DOHH2 (cell line): ENCODE measurements at regions not wholly inside any gene's neighbourhood (a gene's known extent, or its start where the extent isn't known, plus 50 kb on each side); places are given as distances from the start of the nearest gene placed in this dataset.

Experiments
- H3F3A ChIP-seq: fragments of 200-600 bp; sonication (generic), shearing (Covaris generic); 2 replicates; pipeline ENCODE4 v1.6.0; 2016; ENCODE audit warnings: antibody characterized with exemption, mild to moderate bottlenecking; ENCODE audit not compliant: control insufficient read depth, insufficient read depth
- H3K27ac ChIP-seq: fragments of 200-600 bp; sonication (generic); 2 replicates; pipeline ENCODE4 v1.5.1; 2014; ENCODE audit warnings: low read depth, mild to moderate bottlenecking, low read length, moderate library complexity
- H3K27me3 ChIP-seq: fragments of 200-600 bp; sonication (generic); 2 replicates; pipeline ENCODE4 v1.6.1; 2014; ENCODE audit warnings: mild to moderate bottlenecking, low read length, mixed read lengths; ENCODE audit not compliant: control insufficient read depth
- H3K36me3 ChIP-seq: fragments of 200-600 bp; sonication (generic); 2 replicates; pipeline ENCODE4 v1.6.1; 2014; ENCODE audit warnings: mild to moderate bottlenecking, low read length, moderate library complexity, mixed read lengths; ENCODE audit not compliant: control insufficient read depth
- H3K4me1 ChIP-seq: fragments of 200-600 bp; sonication (generic); 2 replicates; pipeline ENCODE4 v1.6.1; 2014; ENCODE audit warnings: mild to moderate bottlenecking, low read length, mixed read lengths; ENCODE audit not compliant: control insufficient read depth
- H3K4me2 ChIP-seq: fragments of 200-600 bp; sonication (generic); 2 replicates; pipeline ENCODE4 v1.6.0; 2014; ENCODE audit warnings: mild to moderate bottlenecking, low read length, moderate library complexity
- H3K4me3 ChIP-seq: fragments of 200-600 bp; sonication (generic); 2 replicates; pipeline ENCODE4 v1.5.1; 2014; ENCODE audit warnings: mild to moderate bottlenecking, low read length, mixed read lengths
- H3K79me2 ChIP-seq: fragments of 200-600 bp; sonication (generic); 2 replicates; pipeline ENCODE4 v1.6.1; 2014; ENCODE audit warnings: mild to moderate bottlenecking, low read length, mixed read lengths; ENCODE audit not compliant: control insufficient read depth
- H3K9me2 ChIP-seq: fragments of 200-600 bp; sonication (generic); replicated peaks from 2 replicates; pipeline ENCODE4 v1.6.1; 2014; ENCODE audit warnings: mild to moderate bottlenecking, low read length, mixed read lengths; ENCODE audit not compliant: control insufficient read depth
- H3K9me3 ChIP-seq: fragments of 200-600 bp; sonication (generic); 2 replicates; pipeline ENCODE4 v1.6.1; 2014; ENCODE audit warnings: antibody characterized with exemption, low read length, mixed read lengths; ENCODE audit not compliant: control insufficient read depth, insufficient read depth
- H4K20me1 ChIP-seq: fragments of 200-600 bp; sonication (generic); 2 replicates; pipeline ENCODE4 v1.6.0; 2014; ENCODE audit warnings: low read depth, mild to moderate bottlenecking, antibody characterized with exemption, low read length, moderate library complexity; ENCODE audit not compliant: control insufficient read depth, insufficient read depth
- EZH2phosphoT487 ChIP-seq: fragments of 200-600 bp; sonication (generic); IDR thresholded peaks from 2 replicates; pipeline ENCODE4 v1.6.1; 2017; ENCODE audit warnings: borderline replicate concordance, mild to moderate bottlenecking, antibody characterized with exemption, low read length, moderate library complexity, mixed read lengths
- TF ChIP-seq, protein P1 (sequence below): fragments of 200-600 bp; sonication (generic); IDR thresholded peaks from one replicate; pipeline ENCODE4 v1.5.1; 2014; ENCODE audit warnings: antibody characterized with exemption, mild to moderate bottlenecking, low read depth, low read length; ENCODE audit not compliant: poor library complexity, severe bottlenecking

DNA sequence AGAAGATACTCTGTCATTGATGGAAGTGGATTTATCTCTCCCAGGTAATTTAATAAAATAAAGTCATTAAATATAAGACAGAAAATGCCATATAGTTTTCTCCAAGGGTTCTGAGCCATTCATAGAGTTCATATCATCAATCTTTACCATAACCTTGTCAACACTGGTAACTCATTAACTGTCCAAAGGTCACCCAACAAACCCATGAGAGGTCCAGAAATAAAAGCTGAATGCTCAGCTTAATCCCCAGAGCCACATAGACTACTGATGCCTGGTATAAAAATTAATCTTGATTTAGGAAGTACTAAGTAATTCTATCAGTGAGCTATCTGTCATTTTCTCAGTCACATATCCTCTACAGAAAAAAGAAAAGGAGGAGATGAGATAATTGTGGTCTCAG lies 903.0 kb upstream of the DDX18 start:
- no peaks in the 10 kb centered on the region for H3K27me3 ChIP-seq
- H3K4me1 ChIP-seq = no peaks in the 10 kb centered on the region
- H4K20me1 ChIP-seq = no peaks in the 10 kb centered on the region

DNA sequence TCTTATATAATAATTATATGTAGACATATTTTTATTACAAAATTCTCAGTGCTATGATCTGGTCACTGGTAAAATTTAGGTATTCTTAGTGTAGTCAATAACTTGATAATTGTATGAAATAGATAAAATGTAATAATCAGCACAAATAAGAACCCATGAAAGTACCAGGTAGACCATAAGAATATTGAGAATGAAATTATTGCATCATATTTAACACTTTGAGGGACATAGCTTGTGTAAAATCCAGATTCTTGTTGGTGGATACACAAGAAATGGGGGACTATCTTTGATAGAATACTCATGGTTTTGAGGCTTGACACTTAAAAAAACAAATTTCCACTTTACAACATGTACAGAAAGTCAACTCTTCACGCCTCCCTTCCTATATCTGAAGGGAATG lies 898.8 kb upstream of the DDX18 start:
- no peaks in the 10 kb centered on the region for H3K27me3 ChIP-seq
- H3K27ac ChIP-seq = no peak overlapping the region
- H3K36me3 ChIP-seq = no peaks in the 10 kb centered on the region
- no peak overlapping the region for H3K4me2 ChIP-seq
- no peaks in the 10 kb centered on the region for H3K4me1 ChIP-seq
- H3K9me2 ChIP-seq = no peaks in the 10 kb centered on the region
- H3K79me2 ChIP-seq = no peaks in the 10 kb centered on the region
- no peaks in the 10 kb centered on the region for H3F3A ChIP-seq
- H3K9me3 ChIP-seq = no peaks in the 10 kb centered on the region
- H4K20me1 ChIP-seq = no peaks in the 10 kb centered on the region
- TF ChIP-seq EZH2phosphoT487 = no peak
- TF ChIP-seq, protein P1, sequence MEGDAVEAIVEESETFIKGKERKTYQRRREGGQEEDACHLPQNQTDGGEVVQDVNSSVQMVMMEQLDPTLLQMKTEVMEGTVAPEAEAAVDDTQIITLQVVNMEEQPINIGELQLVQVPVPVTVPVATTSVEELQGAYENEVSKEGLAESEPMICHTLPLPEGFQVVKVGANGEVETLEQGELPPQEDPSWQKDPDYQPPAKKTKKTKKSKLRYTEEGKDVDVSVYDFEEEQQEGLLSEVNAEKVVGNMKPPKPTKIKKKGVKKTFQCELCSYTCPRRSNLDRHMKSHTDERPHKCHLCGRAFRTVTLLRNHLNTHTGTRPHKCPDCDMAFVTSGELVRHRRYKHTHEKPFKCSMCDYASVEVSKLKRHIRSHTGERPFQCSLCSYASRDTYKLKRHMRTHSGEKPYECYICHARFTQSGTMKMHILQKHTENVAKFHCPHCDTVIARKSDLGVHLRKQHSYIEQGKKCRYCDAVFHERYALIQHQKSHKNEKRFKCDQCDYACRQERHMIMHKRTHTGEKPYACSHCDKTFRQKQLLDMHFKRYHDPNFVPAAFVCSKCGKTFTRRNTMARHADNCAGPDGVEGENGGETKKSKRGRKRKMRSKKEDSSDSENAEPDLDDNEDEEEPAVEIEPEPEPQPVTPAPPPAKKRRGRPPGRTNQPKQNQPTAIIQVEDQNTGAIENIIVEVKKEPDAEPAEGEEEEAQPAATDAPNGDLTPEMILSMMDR = no peak
- no peak overlapping the region for H3K4me3 ChIP-seq

More for the DNA sequence above, 903.0 kb upstream of the DDX18 start:
- Histone ChIP-seq H3K36me3 (no peaks in the 10 kb centered on the region), H3K4me3 (no peak overlapping the region), H3K9me2 (no peaks in the 10 kb centered on the region), H3K9me3 (no peaks in the 10 kb centered on the region), H3K27ac (no peak overlapping the region), H3K79me2 (no peaks in the 10 kb centered on the region), H3F3A (no peaks in the 10 kb centered on the region), H3K4me2 (no peak overlapping the region)
- TF ChIP-seq EZH2phosphoT487 = no peak
- TF ChIP-seq, protein P1 = no peak

DNA sequence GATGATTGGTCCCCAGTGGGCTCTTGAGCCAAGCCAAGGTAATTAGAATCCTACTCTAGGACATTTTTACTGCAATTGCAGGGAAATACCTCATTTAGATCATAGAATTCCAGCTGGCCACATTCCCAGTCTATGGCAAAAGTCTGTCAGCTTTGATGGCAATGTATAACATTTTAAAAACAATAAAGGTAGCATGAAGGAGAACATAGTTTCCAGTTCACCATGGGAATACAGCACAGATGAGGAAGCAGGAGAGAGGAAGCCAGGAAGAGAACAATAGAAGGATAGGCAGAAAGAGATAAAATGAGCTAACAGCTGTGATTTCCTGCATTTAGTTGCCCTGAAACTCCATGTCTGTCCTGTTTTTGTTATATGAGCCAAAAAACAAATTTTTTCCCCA lies 897.3 kb upstream of the DDX18 start:
- no peak overlapping the region for H3K4me3 ChIP-seq
- H3K36me3 ChIP-seq = no peaks in the 10 kb centered on the region
- no peaks in the 10 kb centered on the region for H3K27me3 ChIP-seq
- no peaks in the 10 kb centered on the region for H3F3A ChIP-seq
- no peak overlapping the region for H3K27ac ChIP-seq
- no peak for TF ChIP-seq EZH2phosphoT487
- TF ChIP-seq, protein P1 = no peak
- no peaks in the 10 kb centered on the region for H3K79me2 ChIP-seq
- H3K9me2 ChIP-seq = no peaks in the 10 kb centered on the region; the same call in 1 of the 2 replicates
- H3K4me2 ChIP-seq = no peak overlapping the region
- no peaks in the 10 kb centered on the region for H3K9me3 ChIP-seq
- no peaks in the 10 kb centered on the region for H4K20me1 ChIP-seq
- H3K4me1 ChIP-seq = no peaks in the 10 kb centered on the region

DNA sequence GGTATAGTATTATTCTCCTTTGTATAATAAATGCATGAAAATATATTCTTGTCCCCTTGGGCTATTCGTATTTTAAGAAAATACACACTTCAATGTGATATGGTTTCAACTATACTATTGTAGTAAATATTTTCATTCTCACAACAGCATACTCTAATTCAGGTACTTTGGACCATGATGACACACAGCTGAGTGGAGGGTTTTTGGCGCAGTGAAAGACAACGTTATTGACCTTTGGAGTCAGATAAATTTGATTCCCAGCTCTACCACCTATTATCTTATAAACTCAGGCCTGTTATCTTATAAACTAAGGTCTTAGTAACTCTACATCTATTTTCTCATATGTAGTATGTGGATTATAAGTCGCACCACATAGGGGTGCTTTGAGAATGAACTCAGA lies 895.9 kb upstream of the DDX18 start:
- Histone ChIP-seq H3K27me3 (no peaks in the 10 kb centered on the region), H3K9me3 (no peaks in the 10 kb centered on the region), H3K36me3 (no peaks in the 10 kb centered on the region), H3K4me1 (no peaks in the 10 kb centered on the region), H4K20me1 (no peaks in the 10 kb centered on the region), H3F3A (no peaks in the 10 kb centered on the region), H3K27ac (no peak overlapping the region), H3K79me2 (no peaks in the 10 kb centered on the region), H3K9me2 (no peaks in the 10 kb centered on the region; the same call in 1 of the 2 replicates), H3K4me3 (no peak overlapping the region), H3K4me2 (no peak overlapping the region)
- TF ChIP-seq, protein P1 = no peak
- no peak for TF ChIP-seq EZH2phosphoT487
